ENCODE measurements at regions not wholly inside any gene's neighbourhood (a gene's known extent, or its start where the extent isn't known, plus 50 kb on each side); places are given as distances from the start of the nearest gene placed in this dataset.
"Not testable (repeated sequence)": the region's sequence is repeated elsewhere in the genome, so short reads cannot be mapped to it uniquely, and the experiment has no call there.

DNA sequence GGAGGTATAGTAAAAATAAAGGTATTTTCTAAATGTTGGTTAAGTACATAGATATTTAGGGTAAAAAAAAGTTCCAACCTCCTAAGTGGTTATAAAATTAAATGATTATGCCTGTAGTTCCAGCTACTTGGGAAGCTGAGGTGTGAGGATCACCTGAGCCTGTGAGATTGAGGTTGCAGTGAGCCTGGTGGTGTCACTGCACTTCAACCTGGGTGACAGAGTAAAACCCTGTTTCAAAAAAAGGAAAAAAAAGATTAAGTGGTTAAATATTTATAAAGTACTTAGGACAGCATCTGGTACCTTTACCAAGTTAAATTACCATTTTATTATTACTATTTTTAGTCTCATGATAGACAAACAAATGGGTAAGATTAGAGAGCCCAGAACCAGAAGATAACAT, 1801.0 kb downstream of the C4orf33 start:
- no peak for DNase-seq

DNA sequence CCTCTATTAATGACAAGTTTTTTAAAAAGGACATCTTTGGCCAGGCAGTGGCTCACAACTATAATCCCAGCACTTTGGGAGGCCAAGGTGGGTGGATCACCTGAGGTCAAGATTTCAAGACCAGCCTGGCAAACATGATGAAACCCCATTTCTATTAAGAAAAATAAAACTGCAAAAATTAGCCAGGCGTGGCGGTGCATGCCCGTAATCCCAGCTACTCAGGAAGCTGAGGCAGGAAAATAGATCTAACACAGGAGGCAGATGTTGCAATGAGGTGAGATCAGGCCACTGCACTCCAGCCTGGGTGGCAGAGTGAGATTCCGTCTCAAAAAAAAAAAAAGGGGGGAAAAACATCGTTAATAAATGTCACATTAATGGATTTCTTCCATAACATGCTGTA, 1805.4 kb downstream of the C4orf33 start:
- no peak for DNase-seq

DNA sequence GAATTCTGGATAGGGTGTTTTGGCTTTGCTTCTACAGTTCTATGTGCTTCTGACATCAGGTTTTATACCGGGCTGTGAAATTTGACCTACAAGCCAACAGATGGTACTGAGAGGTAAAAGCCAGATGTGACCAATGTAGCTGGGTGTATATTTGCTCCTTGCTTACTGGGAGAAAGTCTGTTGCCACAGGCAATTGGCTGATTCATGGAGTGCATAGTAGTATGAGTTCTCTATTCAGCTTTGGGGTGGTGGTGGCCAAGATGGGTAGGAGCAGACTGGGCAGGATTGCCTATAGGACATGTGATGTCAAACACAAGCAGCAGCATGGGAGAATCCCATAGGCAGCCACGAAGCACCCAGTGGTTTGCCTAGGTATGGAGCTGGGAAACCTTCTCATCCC, 1827.0 kb downstream of the C4orf33 start:
- no peak for DNase-seq

DNA sequence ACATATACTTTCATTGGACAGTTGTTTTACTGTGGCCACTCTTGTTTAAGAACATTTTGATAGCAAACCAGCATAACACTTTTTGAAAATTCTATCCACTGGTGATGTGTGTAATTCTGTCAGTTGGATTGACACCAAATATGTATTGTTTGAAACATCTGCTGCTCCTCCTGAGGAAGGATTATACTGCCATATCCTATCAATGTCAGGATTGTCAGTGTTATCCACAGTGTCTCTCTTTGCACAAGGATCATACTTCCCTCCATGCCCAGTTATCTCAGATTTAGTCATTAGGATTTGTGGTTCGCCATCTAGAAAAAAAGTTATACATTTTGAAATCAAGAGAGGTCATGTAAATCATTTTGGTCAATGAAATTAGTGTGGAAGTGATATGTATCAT, 1859.6 kb downstream of the C4orf33 start:
- no peak for DNase-seq

DNA sequence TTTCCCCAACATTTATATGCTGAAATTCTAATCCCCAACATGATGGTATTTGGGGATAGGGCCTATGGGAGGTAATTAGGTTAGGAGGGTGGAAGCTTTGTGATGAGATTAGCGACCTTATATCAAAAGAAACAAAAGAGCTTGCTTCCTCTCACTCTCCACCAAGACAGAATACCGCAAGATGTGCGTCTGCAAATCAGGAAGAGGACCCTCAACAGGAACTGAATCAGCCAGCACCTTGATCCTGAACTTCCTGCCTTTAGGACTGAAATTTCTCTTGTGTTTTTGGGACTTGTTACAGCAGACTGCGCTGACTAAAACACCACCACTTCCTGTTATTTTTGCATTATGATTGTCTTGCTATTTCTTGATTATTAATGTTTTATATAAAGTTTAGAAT, 1889.4 kb downstream of the C4orf33 start:
- no peak for DNase-seq

DNA sequence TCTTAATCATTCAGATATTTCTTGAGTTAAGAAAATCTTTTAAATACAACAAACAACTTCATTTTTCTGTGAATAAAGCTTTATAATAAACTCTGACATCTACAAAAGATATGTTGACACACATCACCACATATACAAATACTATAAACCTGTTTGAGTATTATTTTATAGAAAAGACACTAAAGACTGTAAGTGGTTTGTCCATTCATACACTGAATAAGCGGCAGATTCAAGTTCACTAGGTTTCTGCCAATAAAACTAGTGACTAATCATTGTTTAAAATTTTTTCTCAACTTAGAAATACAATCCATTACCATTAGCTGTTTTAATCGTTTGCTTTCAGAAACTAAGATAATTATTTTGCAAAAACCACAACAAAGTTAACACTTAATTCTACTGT, 1900.0 kb downstream of the C4orf33 start:
- DNase-seq, result no peak

DNA sequence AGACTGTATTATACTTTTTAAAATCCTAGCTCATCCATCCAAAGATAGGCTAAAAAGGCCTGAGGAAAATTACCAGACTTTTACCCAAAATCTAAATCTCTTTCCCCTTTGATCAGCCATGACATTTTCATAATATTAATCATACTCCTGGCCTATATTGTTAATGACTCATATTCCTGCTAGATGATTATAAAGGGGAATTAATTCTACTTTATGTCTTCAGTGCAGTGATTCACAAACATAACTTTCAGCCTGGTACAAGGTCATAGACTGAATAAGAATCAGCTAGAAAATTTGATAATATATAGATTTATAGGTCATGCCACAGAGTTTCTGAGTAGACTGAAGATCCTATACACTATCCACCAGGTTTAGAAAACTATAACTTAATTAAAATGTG, 1905.4 kb downstream of the C4orf33 start:
- no peak for DNase-seq

DNA sequence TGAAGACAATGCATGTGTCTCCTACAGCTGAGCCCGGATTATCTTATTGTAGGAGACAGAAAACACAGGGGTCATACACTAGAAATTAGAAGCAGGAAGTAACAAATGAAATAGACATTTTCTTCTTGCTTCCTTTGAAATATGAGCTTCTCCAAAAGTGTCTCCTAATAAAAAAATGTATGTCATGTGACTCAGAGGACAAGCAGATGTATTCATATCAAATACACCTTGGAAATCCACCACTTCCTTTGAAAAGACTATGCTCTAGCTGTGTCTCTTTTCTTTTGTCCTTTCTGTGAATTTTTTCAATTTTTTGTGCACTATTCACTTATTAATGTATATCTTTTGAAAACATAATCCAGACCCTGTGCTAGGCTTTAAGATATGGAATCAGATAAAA, 1906.2 kb downstream of the C4orf33 start:
- no peak for DNase-seq

DNA sequence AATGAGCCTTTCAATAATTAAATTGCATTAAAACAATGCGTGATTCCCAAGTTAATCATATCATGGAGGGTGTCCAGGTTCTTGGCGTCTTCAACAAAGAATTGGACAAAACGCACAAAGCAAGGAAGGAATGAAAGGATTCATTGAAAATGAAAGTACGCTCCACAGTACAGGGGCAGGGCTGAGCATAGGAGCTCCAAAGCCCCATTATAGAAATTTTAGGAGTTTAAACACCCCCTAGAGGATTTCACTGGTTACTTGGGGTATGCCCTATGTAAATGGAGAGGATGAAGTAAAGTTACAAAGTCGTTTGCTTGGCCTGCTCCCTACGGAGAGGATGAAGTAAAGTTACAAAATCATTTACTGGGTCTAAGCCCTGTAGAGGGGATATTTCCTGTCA, 1910.4 kb downstream of the C4orf33 start:
- DNase-seq, result no peak

DNA sequence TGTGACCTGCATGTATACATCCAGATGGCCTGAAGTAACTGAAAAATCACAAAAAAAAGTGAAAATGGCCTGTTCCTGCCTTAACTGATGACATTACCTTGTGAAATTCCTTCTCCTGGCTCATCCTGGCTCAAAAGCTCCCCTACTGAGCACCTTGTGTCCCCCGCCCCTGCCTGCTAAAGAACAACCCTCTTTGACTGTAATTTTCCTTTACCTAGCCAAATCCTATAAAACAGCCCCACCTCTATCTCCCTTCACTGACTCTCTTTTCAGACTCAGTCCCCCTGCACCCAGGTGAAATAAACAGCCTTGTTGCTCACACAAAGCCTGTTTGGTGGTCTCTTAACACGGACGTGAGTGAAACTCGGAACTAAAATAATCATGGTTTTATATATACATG, 1916.0 kb downstream of the C4orf33 start:
- not testable (repeated sequence) for DNase-seq

DNA sequence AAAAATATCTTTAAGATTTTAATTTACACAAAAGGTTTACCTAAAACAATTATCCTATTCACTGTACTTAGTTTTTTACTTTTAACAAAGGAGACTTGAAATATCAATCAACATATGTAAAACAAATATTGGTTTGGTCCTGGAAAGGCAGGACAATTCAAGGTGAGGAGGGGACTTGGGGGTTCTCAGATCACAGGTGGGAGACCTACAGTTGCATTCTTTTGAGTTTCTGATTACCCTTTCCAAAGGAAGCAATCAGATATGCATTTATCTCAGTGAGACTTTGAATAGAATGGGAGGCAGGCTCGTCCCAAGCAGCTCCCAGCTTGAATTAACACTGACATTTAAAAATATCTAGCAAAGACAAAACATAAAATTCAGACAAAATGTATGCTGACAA, 1917.3 kb downstream of the C4orf33 start:
- no peak for DNase-seq

DNA sequence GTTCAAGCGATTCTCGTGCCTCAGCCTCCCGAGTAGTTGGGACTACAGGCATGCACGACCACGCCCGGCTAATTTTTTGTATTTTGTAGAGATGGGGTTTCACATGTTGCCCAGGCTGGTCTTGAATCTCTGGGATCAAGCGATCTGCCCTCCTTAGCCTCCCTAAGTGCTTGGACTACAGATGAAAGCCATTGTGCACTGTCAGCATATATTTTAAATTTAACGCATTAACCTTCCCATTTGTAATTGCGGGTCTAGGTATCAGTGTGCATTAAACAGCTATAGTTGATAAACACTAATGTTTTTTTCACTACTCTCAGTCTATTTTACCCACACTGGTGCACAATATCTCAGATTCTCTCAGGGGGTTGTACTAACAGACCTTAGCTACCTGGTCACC, 1930.8 kb downstream of the C4orf33 start:
- no peak for DNase-seq

DNA sequence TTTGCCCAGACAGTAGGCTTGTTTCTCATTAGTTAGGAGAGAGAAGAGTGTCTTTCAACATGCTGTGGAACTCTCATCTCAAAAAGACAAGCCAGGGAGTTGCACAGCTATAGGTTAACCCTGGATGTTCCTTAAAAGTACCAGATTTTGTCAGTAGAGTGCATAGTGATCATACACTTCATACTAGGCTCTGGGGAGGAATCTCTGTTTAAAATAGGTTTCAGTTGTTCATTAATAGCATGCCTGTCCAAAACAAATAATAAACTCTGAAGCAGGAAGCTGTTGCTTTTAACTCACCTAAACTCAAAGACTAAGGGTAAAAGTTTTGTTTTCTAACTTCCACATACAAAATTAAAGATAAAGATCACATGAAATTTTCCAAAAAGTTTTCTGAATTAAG, 1948.4 kb downstream of the C4orf33 start:
- DNase-seq, result no peak

DNA sequence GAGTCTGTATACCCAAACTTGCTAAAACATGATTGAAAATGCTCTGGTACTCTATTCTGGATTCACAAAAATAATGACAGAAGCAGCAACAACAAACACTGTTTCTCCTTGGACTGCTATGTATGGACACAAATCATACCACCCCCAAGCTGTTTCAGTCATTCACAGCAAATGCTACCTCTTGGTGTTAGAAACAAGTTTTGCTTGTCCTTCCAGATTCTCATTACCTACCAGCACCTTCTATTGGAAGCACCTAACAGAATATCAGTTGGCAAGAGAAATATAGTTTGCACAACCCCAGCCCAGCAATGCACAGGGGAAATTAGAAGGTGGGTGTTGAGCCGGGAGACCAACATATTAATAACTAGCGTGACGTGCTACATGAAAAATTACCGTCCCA, 1950.9 kb downstream of the C4orf33 start:
- no peak for DNase-seq

DNA sequence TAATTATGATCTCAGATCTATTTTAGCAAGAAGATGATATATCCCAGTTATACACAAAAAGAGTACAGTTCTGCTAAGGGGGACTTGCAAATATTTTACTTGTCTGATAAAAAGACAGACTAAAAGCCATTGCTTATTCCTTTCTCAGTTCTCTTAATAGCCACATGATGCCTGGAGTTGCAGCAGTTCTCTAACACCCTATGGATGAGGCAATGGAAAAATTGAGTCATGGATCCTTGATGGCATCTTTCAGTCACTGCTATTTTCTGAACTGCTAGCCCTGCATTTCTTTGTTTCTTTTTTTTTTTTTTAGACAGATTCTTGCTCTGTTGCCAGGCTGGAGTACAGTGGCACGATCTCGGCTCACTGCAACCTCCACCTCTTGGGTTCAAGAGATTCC, 1956.7 kb downstream of the C4orf33 start:
- no peak for DNase-seq

DNA sequence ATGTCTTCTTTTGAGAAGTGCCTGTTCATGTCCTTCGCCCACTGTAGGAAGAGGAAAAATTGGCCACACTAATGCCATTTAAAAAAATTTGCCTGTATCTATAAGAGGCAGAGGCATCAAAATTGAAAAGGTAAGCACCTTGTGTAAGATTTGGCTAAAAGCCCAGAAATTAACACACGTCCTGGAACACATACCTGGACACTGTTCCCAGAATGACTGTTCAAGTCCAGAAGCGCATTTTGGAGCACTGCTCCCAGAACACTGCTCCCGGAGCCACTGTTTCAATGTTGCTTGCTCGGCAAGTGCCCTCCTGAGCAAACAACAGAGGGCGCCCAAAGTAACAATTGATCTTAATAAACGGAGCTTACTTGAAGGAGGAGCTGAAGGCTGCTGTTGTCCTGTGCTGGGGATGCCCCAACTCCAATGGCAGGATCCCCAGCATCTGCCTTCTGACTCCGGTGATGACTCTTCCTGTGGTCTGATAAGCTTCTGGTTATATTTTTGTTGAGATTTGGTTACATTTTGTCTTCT, 1958.6 kb downstream of the C4orf33 start:
- DNase-seq, result no peak

DNA sequence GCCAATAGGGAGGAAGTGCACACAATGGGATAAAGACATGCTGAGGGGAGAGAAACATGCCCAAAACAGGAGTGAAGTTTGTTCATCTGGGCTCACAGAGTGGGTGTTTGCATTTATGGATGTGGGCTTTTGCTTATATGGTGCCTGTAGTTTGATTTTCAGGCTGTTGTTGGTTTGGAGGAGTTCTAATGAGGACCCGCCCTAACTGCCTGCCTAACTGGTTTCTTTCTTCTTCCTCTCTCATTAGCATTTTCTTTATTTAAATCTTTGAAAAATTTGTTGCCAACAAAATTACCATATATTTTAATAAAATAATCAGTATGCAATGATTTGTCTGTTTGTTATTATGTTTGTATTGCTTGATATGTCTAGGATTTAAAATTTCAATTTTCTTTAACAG, 1965.8 kb downstream of the C4orf33 start:
- DNase-seq, result no peak

DNA sequence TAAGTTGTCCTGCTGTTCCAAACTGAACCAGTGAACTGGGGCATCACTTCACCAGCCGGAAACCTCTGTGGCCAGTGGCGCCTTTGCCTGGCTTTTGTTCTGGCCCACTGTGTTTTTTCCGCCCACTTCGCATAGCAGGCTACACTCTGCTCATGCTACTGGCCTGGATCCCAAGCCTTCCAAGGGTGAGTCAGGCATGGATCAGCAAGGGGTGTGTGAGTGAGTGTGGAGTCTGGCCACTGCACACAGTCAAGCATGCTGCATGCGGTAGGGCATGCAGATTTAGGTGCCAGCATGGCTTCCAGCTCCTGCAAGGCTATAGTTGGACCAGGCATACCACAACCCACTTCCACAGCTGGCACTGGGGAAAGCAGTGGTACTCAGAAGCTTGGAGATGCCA, 1967.9 kb downstream of the C4orf33 start:
- DNase-seq, result no peak

DNA sequence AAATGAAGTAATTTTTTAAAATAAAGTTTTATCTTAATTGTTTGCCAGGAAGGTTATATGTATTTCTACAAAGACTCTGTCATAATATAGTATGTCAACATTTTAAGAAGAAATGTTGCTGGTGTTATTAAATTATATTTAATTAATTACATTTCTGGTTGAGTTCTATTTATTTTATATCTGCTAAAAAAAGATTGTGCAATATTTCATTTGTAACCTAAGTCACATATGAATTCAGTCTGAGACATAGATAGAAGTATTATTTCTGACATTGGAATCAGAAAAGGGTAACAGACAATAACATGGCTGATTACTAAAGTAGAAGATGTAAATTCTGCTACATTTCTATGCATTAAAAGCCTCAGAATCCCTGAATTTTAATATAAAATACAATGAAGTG, 1985.1 kb downstream of the C4orf33 start:
- DNase-seq, result no peak

DNA sequence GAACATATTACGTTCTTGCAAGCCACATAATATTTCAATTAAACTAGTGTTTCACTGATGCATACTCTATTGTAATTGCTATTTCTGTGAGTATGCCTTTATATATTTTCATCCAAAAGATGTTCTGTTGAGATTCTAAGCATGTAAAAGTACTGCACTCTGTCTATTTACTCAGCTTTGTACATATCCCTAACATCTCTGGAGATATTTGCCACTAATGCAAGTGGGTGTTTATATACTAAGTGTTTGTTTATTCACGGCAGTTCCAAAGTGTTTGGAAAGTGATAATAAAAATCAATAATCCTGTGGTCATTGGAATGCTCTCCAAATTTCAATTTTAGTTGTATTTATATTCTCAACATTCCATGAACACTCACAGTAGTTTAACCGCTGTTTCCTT, 1989.0 kb downstream of the C4orf33 start:
- DNase-seq, result peak; percentile 4

DNA sequence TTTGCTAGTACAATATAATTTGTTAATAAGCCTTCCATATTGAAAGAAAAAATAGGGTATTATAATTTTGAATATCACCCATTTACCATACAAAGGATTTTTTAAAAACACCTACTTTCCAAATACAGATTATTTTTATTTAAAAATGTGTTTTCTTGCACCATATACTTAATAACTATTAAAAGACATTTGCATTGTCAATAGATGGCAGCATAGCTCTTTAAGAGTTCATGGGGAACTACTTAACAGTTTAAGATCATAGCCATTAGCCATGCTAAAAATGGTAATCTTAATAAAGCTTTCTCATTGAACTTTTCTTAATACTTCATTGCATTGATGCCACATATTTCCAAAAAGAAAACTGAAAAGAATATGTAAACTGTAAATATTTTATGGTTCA, 1995.9 kb downstream of the C4orf33 start:
- peak; percentile 1 for DNase-seq

DNA sequence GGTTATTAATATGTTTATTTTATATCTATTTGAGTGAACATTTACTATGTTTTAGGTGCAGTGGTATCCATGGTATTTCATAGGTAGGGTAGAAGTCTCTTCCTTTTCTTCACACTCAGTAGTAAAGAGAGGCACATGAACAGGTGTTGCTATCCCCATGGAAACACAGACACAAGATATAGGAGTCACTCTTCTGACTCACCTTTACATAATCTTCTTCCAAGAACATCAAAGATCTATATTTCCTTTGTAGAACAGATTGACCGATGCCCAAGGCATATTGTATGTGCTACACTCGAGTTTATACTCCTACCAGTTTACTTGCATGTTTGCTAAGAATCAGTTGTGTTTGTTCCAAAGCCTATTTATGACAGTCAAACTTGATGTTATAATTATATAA, 1997.4 kb downstream of the C4orf33 start:
- no peak for DNase-seq

DNA sequence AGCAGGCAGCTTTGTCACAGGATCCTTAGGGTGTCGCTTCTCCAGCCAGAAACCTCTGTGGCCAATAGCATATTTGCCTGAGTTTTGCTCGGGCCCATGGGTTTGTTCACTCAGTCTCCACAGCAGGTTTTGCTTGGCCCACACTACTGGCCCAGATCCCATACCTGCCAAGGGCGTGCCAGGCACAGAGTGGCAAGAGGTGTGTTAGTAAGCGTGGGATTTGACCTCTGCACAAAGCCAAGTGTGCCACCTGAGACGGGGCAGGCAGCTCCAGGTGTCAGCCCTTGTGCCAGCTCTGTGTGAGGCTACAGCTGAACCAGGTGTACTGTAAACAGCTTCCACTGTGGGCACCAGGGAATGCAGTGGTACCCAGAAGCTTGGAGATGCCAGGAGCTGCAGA, 2003.0 kb downstream of the C4orf33 start:
- DNase-seq, result no peak

DNA sequence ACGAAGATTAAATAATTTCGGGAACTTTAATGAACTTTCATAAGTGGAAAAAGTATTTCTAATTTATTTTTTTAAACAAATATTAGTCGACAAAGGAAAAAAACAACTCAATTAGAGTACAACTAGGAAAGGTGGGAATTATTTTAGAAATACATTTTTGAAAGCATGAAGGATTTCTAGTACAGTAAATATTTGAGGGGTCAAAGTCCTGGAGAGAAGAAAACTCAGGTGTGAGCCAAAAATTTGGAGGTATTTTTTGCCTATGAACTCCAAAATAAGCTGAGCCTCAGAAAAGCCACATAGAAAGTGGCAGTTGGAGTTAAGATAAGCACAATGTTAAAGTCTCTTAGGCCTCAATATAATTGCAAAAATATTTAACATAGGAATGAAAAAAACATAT, 2017.3 kb downstream of the C4orf33 start:
- no peak for DNase-seq

DNA sequence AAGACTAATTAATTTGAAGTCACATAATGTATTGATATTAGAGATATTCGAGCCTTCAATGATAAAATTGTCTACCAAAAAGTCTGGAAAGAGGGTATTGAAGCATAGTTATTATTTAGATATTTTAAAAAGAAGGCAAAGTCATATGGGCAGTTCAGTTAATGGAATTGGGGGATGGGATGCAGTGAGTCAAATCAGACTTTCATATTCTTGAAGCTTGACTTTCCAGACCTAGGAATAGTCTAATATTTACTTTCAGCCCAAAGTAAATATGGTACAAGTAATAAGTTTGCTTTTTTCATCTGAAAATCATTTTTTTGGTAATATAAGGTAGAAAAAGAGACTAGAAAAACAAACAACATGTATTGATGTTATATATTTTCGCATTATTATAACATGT, 2017.8 kb downstream of the C4orf33 start:
- no peak for DNase-seq

DNA sequence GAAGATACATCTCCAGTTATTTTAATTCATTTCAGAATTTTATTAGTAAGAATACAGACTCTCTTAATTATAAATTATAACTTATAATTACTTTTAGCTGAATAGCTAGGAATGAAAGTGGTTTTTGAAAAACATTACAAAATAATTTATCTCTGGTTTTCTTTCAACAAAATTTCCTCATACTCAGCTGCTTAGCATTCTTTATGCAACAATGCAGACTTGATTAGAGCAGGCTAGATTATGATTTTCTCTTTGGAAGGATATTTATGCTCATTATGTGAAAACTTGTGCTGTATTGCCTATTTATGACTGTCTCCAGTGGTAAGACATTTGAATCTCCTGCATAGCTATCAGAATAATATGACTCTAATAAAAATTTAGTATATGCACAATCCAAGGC, 2023.7 kb downstream of the C4orf33 start:
- no peak for DNase-seq
